CD1c-positive myeloid dendritic cell (primary cell): ENCODE measurements at regions not wholly inside any gene's neighbourhood (a gene's known extent, or its start where the extent isn't known, plus 50 kb on each side); places are given as distances from the start of the nearest gene placed in this dataset.
A peak's percentile ranks its signal among the peaks of the same experiment; 100 is the strongest.

Experiments used
- DNase-seq: peaks from one replicate; pipeline ENCODE4 v3.0.0-alpha.2; 2016; ENCODE audit errors: extremely low spot score

- DNase-seq = no peak
These were observed 491.0 kb upstream of the KLHL29 start for GRCh38 chr2:22893761-22894517.

GRCh38 chr2:22894761-22895160 is 490.2 kb upstream of the KLHL29 start:
- no peak for DNase-seq

DNA sequence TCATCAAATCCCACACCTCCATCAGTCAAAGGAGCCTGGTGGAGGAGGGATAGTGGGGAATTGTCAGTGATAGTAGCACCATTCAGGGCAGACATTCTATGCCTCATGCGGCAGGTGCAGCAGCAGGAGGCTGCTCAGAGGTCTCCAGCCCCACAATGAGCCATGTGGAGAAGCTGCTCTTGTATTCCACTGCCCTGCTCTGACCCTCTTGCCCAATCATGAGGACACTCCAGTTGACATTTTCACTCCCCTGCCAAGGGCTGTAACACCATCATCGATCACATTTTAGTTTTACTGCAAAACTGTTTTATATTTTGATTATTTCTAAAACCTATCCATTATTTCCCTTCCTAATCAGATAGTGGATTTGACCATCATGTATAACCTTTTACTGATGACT is 487.6 kb upstream of the KLHL29 start:
- no peak for DNase-seq

DNA sequence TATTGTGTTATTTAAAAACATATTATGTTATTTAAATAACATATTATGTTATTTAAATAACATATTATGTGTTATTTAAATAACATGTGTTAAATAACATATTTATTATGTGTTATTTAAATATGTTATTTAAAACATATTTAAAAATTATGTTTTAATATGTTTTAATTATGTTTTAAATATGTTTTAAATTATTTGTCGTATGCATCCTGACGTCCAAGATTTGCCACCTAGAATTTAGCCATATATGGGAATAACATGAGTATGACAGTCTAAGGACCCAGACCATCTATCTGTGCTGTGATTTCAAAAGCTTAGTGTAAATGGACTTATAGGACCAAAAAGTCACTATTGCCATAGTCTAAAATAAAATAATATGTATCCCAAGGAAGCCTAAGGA is 484.3 kb upstream of the KLHL29 start:
- DNase-seq = no peak

DNA sequence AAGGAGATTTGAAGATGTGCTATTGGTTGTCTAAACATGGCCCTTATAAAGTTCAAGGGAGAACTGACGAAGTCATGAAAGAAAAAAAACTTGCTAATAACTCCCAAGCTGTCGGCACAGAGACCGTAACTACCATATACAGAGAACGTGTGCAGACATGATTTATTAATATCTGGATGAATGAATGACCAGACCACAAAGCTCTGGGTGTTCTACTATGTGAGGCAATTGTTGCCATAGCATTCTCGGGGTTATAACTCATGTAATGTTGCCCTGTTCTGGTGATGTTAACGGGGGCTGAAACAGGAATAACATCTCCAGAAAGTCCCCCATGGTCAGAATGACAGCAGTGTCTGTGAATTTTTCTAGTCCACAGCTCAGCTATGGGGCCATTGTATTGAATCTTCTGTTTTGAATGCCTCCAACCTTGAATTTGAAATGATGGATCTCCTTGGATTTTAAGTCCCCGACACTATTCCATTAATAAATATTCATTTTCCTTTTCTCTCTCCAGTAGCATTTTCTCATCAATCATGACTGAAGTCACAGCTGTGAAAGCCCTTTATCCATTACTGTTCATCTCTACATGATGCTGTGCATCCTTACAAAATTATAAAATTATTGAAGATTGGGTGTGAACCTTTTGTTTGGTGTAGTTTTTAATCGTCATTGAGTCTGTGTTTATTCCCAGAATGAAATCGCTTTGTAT is 483.4 kb upstream of the KLHL29 start:
- DNase-seq = no peak

DNA sequence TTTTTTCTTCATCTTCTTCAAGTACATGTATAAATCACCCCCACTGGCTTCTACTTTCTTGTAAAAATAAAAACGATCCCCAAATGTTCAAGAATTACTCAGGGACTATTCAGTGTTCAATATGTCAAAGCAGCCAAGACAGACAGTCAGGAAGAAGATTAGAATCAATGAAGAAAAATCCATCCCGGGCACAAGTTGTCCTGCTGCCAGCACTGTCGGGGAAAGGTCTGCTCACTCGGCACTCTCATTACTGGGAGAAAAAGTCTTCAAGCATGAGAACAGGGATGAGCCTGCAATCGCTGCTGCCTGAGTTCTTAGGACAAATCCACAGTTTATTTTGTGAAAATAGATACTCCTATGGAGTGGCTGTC is 482.8 kb upstream of the KLHL29 start:
- no peak for DNase-seq

- DNase-seq = no peak
These were observed 482.3 kb upstream of the KLHL29 start for GRCh38 chr2:22902662-22903165.

DNA sequence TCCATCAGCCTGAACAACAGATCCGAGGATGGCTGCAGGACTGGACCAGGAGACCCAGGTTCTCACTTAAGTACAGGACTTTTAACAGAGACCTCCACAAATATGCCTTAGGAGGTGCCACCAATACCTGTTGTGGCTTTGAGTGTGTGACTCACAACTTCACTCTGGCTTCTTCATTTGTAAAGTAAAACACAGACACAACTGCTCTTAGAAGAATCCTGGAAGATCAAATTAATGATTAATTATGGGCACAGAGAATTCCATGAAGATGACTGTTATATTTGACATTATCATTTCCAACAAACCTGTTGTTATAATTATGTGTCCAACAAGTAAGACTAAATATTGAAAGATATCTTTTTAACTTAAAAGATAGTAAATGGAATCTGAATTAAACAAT is 481.4 kb upstream of the KLHL29 start:
- no peak for DNase-seq

- peak; percentile 4 for DNase-seq
These were observed 480.8 kb upstream of the KLHL29 start for GRCh38 chr2:22904126-22904684.

DNA sequence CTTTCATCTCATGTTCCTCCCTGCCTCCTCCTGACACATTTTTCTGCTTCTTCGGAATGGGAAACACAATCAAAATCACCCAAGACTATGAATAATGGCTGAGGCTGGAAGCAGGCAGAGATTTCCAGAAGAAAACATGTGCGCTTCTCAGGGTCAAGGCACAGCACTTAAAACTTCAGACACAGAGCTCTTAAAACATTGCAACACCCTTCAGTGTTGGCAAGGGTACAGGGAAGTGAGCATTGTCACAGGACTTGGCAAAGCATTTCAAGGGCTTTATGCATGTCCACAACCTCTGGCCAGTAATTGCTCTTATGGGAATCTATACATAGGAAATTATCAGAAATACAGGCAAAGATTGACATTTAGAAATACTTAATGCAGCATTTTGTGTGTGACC is 477.6 kb upstream of the KLHL29 start:
- DNase-seq = no peak

DNA sequence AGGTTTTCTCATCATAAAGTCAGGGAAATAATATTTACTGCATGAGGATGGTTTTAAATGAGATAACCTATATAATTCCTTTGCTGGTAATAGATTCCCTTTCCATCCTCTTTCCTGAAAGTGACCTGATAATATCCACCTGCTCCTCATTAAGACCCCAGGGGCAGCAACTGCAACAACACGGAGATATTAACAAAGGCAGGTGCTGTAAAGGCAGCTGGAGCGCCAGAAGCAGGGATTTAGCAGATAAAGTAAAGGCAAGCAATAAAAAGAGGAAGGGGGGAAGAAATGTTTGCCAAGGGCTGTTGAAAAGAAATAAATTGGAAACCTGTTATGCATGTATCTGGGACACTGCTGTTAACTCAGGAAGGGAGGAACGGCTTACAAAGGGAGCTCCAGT is 472.6 kb upstream of the KLHL29 start:
- DNase-seq = no peak

DNA sequence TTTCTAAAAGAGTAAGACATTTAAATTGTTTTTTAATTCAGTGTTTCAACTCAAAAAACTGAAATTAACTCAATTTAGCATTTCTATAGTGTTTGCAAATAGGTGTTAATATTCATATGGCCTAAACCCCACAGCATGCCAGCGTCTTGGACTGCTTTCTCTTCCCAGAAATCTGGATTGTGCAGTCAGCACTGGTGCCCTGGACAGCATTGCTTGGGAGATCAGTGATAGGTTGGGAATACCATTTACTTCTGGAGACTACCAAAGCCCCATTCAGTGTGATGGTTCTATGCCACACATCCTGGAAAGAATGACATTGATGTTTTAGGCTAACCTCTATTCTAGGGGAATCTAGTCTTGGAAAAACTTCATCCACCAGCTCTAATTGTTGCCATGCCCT is 455.0 kb upstream of the KLHL29 start:
- no peak for DNase-seq

- no peak for DNase-seq
These were observed 454.2 kb upstream of the KLHL29 start for GRCh38 chr2:22930781-22931180.

DNA sequence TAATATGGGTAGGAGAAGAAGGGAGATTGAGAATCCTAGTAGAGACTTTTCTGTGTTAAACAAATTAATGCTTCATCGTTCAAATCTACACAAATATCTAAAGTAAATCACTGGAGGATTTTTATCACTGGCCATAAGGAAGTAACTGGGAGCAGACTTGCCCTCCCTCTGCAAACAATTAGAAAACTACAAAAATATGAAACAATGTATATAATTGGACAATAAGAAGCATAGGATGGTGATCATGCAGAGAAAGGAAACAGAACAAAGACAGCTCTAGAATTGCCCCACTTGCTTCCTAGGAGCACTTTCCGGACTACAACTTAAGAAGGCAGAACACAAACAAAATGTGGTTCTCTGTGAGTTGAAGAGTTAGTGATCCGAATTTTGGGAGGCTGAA is 452.7 kb upstream of the KLHL29 start:
- no peak for DNase-seq

DNA sequence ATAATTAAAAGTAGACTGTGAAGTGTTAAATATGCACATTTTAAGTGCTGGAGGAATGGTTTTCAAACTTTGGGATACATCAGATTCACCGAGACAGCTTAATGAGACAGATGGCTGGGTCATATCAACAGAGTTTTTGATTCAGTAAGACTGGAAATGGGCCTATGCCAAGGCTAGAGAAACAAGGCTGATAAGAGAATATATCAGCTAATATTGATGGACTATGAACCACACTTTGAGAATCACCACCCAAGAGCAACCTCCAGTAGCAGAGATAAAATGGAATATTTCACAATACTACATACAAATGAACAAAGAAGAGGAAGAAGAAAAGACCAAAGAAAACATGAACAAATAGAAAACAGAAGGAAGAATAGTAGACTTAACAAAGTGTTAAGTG is 450.2 kb upstream of the KLHL29 start:
- no peak for DNase-seq

DNA sequence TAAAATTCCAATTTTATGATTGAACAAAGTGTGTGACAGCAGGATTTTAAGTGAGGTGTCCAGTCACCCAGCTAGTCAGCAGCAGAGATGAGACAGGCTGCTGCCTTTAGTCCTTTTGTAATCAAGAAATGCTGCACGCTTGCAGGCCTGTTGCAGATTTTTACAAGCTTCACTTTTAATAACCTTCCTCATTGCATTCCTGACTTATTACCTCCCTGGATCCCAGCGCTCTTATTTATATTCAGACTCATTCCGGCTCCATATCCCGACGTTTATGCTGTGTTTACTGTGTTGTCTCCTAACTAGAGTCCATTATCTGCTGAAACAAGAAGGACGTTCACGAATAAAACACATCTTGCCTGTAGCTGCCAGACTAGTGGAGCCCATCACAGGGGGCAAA is 442.5 kb upstream of the KLHL29 start:
- DNase-seq = no peak

GRCh38 chr2:22944143-22944542 is 440.8 kb upstream of the KLHL29 start:
- DNase-seq = no peak

DNA sequence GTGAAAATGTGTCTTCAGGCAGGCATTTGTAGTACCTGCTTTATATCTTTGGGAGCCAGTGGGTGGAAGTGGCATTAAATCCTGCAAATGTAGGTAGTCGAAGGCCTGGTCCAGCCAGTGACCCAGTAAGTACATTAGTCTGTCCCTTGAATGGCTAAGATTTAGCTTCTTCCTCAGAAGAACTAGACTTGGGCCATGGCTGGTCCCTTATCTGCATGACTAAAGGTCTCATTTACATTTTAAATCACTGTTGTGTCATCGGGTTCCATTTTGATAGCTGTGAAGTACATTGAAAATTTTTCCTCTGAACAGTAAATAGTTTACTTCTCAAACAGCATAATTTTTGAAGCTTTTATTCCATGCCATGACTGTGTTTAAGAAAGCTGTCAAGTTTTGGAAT is 438.4 kb upstream of the KLHL29 start:
- DNase-seq = no peak

DNA sequence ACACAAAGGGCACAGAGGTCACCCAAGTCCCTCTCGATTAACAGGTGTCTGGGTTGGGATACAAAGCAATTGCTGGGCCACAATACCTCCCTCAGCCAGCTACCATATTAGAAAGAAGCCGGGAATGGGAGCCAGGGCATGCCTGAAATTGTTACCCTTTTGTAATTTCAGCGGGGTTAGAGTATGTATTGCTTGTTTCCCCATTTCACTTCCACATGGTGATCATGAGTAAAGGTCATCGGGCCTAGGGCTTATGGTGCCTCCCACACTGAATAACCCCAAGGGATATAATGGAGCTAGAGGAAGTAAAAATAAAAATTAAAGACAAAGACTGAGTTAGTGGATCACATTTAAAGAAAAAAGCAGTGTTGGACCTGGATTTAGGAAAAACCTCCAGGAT is 437.2 kb upstream of the KLHL29 start:
- peak; percentile 7 for DNase-seq

- DNase-seq = no peak
These were observed 434.5 kb upstream of the KLHL29 start for GRCh38 chr2:22950431-22950830.

DNA sequence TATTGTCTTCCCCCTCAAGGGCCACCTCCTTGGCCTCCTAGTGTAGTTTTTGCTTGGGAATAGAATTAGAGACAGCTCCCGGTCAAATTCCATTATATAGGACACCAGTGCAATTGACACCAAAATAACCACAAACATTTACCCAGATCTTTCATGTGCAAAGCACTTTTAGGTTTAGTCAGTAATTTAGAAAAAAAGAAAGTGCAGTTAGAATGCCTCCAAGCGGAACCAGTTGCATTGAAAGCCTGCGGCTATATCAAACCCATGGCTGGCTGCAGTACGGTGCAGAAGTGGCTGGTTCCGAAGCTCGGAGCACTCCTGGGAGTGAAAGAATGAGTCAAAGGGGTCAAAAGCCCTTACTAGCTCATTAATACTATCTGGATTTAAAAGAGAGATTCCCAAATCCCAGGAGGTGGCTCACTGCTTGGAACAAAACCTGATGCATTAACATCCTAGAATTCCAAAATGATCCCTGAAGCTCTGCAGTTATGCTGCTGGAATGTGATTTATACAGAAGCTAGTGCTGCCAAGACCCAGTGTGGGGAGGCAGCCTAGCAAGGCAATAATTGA is 432.2 kb upstream of the KLHL29 start:
- no peak for DNase-seq

DNA sequence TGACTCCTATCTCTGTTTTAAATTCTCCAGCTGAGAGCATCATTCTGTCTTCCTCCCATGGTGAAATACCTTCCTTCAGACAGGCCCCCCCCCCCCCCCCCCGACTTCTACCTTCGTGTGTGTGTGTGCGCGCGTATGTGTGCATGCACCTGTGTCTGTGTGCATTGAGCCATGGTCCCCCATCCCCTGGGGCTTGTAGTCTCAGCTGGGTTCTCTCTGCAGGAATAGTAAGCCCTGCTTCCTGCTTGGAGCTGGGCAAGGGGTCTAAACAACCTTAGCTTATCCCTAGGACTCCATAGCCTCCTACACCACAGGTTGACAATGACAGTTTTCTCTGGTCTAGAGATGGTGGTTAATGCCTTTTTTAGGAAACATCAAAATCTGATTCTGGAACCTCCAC is 427.5 kb upstream of the KLHL29 start:
- DNase-seq = no peak

DNA sequence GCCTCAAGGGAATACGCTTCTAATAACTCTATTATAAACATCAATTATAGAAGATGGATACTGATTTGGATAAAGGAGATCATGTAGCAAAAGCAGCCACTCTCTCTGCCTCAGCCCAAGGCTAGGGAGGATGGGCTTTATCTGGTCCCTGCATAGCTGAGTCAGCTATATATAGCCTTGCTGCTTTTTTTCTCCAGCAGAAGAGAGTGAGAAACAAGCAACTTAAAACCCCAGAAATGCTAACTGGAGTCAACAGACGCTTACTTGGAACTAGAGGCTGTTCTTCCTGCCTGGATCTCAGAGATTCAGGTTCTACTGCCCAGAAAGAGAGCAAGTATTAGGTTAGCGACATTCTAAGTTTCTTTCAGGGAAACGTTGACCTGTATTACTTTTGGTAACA is 426.7 kb upstream of the KLHL29 start:
- no peak for DNase-seq
